ENCODE measurements at regions not wholly inside any gene's neighbourhood (a gene's known extent, or its start where the extent isn't known, plus 50 kb on each side); places are given as distances from the start of the nearest gene placed in this dataset.

GRCh38 chr11:8858808-8859207 is 52.2 kb upstream of the AKIP1 start:
- TF ChIP-seq CTCF (IDR thresholded peaks at IDR 0.05; ENCODE audit: insufficient read depth, low read length): no peak
- TF ChIP-seq, protein P1, sequence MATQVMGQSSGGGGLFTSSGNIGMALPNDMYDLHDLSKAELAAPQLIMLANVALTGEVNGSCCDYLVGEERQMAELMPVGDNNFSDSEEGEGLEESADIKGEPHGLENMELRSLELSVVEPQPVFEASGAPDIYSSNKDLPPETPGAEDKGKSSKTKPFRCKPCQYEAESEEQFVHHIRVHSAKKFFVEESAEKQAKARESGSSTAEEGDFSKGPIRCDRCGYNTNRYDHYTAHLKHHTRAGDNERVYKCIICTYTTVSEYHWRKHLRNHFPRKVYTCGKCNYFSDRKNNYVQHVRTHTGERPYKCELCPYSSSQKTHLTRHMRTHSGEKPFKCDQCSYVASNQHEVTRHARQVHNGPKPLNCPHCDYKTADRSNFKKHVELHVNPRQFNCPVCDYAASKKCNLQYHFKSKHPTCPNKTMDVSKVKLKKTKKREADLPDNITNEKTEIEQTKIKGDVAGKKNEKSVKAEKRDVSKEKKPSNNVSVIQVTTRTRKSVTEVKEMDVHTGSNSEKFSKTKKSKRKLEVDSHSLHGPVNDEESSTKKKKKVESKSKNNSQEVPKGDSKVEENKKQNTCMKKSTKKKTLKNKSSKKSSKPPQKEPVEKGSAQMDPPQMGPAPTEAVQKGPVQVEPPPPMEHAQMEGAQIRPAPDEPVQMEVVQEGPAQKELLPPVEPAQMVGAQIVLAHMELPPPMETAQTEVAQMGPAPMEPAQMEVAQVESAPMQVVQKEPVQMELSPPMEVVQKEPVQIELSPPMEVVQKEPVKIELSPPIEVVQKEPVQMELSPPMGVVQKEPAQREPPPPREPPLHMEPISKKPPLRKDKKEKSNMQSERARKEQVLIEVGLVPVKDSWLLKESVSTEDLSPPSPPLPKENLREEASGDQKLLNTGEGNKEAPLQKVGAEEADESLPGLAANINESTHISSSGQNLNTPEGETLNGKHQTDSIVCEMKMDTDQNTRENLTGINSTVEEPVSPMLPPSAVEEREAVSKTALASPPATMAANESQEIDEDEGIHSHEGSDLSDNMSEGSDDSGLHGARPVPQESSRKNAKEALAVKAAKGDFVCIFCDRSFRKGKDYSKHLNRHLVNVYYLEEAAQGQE (IDR thresholded peaks at IDR 0.05; ENCODE audit: insufficient replicate concordance, low read depth): no peak

Measured in HL-60 (cell line).